GM12873 (cell line): ENCODE measurements at regions not wholly inside any gene's neighbourhood (a gene's known extent, or its start where the extent isn't known, plus 50 kb on each side); places are given as distances from the start of the nearest gene placed in this dataset.
A peak's percentile ranks its signal among the peaks of the same experiment; 100 is the strongest.

Source experiments
- TF ChIP-seq, protein P1 (sequence below): IDR thresholded peaks from 2 replicates; pipeline ENCODE4 v1.5.1; 2012; ENCODE audit warnings: low read depth, mild to moderate bottlenecking, moderate library complexity, low read length, control low read depth; ENCODE audit not compliant: insufficient read depth; ENCODE audit errors: missing control alignments

DNA sequence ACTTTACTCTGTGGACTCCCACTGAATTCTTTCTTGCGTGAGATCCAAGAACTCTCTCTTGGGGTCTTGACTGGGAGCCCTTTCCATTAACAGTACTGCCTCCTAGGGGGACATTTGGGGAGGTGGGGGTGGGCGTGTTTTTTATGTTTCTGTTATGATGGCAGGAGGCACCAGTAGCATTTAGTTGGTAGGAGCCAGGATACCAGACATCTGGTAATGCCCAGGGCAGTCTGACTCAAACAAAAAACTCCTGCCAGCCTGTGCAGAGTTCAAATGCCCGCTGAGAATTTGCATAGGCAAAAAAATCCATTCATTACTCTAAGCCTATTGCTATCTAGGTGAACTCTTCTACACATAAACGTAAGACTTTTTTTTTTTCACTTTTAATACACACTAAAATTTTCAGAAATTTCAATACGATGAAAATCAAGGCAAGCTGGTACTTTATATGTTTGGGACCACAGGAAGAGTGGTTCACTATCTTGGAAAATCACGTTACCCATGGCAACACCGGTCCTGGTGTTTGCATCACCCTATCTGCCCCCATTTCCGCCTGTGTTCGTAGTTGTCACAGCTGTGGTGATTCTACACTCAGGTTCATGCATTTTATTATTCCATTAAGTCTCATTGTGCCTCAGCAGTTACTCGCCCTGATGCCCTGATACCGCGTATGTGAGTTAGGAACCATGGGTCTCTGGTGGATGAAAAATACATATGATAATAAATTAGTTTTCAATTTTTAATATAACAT is 121.1 kb upstream of the XYLT1 start:
- TF ChIP-seq, protein P1, sequence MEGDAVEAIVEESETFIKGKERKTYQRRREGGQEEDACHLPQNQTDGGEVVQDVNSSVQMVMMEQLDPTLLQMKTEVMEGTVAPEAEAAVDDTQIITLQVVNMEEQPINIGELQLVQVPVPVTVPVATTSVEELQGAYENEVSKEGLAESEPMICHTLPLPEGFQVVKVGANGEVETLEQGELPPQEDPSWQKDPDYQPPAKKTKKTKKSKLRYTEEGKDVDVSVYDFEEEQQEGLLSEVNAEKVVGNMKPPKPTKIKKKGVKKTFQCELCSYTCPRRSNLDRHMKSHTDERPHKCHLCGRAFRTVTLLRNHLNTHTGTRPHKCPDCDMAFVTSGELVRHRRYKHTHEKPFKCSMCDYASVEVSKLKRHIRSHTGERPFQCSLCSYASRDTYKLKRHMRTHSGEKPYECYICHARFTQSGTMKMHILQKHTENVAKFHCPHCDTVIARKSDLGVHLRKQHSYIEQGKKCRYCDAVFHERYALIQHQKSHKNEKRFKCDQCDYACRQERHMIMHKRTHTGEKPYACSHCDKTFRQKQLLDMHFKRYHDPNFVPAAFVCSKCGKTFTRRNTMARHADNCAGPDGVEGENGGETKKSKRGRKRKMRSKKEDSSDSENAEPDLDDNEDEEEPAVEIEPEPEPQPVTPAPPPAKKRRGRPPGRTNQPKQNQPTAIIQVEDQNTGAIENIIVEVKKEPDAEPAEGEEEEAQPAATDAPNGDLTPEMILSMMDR = no peak

DNA sequence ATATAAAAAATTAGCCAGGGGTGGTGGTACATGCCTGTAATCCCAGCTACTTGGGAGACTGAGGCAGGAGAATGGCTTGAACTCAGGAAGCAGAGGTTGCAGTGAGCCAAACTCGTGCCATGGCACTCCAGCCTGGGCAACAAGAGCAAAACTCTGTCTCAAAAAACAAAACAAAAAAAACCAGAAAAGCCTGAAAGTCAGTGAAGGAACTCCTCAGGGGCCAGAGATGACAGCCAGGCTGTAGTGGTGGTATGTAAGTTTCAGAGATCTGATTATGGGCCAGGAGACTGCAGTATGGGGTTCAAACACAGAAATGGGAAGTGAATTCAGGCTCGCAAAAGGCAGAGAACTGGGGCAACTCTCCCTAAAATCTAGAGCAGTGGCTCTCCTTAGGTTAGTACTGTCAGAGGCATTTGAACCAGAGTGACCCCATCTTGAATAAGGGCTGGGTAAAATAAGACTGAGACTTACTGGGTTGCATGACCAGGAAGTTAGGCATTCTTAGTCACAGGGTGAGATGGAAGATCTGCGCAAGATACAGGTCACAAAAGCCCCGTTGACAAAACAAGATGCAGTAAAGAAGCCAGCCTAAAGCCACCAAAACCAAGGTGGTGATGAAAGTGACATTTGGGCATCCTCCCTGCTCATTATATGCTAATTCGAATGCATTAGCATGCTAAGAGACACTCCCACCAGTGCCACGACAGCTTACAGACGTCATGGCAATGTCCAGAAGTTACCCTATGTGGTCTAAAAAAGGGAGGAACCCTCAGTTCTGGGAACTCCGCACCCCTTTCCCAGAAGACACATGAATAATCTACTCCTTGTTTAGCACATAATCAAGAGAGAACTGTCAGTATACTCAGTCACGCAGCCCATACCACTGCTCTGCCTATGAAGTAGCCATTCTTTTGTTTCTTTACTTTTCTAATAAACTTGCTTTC is 120.2 kb upstream of the XYLT1 start:
- TF ChIP-seq, protein P1 = no peak

DNA sequence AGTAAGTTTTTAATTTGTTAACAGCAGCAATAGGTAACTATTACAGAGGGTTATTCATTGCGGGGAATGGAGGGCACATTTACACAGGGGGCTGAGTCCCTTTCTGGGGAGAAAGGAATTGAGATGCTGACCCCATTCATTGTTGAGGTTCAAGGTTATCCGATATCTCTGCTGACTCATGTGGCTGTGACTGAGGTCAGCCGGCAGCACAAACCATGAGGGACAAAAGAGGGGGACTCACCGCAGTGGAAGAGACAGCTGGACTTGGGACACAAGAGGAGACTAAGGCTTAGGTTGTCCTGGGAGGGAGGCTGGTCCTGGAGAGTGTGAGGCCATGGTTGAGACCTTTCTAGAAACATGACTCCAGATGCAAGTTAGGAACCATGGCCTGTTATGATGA is 119.1 kb upstream of the XYLT1 start:
- TF ChIP-seq, protein P1 = no peak

DNA sequence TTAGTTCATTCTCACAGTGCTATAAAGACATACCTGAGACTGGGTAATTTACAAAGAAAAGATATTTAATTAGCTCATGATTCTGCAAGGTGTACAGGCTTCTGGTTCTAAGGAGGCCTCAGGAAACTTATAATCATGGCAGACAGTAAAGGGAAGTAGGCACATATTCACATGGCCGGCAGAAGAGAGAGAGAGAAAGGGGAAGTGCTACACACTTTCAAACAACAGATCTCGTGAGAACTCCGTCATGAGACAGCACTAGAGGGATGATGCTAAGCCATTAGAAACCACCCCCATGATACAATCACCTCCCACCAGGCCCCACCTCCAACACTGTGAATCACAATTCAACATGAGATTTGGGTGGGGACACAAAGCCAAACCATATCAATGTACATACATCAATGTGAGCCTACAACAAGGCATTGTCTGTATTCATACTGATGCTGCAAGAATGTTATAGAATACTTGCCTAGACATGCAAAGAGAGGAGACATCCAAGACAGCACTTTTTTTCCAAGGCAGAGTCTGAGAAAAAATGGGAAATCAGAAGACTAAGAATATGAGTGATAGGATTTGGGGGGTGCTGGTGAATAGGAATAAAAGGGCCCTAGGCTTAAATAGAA is 114.8 kb upstream of the XYLT1 start:
- TF ChIP-seq, protein P1 = no peak

DNA sequence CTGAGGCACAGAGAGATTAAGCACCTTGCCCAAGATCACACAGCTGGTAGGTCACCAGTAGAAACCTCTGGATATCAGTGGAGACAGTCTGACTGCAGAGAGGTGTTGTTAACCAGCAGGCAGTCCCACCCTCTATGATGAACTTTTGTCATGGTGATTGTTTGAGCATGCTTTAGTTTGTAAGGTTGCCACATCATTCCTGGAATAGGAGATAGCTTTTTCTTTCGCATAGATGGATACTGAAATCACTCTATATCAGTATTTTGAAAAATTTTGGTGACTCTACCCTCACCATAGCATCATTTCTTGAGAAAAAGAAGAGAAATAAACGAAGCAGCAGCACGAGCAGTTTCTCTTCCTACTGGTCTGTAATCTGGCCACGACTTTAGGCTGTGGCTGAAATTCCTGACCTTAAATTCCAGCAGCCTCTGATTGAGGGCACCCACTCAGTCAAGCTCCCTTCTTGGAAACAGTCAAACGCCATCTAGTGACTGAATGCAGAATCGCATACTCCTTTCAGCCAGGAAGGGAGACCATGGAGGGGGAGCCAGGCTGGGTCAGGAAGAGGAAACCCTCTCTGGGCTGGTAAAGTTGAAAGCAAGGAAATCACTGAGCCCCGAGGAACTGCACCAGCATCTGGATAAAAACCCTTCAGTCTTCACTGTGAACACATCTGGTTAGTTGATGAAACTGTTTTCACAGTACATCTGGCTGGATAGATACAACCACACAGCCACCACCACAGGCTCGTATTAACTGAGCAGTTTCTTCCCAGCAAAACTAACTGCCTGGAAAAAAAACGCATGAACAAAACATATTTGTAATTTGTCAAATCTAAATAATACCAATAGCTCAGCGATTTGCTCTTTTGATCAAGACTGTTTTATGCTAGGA is 108.5 kb upstream of the XYLT1 start:
- TF ChIP-seq, protein P1 = peak; percentile 94

DNA sequence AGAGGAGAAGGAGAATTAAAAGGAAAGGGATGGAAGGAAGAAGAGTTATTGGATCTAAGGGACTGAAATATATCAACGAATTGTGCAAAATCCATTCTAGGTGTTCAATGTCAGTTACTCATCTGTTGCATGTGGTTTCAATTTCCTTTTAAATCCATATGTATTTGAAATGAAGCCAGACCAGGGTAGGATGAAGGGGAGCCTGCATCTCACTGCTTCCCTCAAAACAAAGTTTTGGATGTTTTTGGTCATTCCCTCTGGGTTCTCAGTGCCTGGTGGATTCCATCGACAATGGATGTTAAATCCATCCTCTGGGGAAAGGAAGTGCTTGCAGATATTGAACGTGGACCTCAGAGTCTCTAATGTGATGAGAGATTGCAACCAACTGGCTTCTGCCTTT is 103.5 kb upstream of the XYLT1 start:
- TF ChIP-seq, protein P1 = no peak
